HCT116 (cell line): ENCODE measurements at regions not wholly inside any gene's neighbourhood (a gene's known extent, or its start where the extent isn't known, plus 50 kb on each side); places are given as distances from the start of the nearest gene placed in this dataset.

ENCODE experiments used
- ATAC-seq: fragments of 200-7000 bp; cut with Tn5 transposase; 2 replicates; pipeline ENCODE4 v1.9.1; 2020; ENCODE audit warnings: mild to moderate bottlenecking, moderate library complexity
- BruUV-seq: library from RNA; stranded (reverse); fragments of 400-500 nt; replicated peaks from 2 replicates; lab custom pipeline; 2021; lab: Mats Ljungman, UMichigan
- CTCF ChIA-PET: fragments of 300-600 bp; sonication (Branson Sonifier 250); formaldehyde crosslinking; loops from one replicate; lab custom pipeline; 2021; ENCODE audit warnings: antibody characterized with exemption; lab: Charles Lee
- POLR2A ChIA-PET: fragments of 300-600, 350-600 bp; sonication (Branson Sonifier 250); formaldehyde crosslinking; loops from one replicate; lab custom pipeline; 2021; ENCODE audit warnings: antibody characterized with exemption; lab: Charles Lee
- RAD21 ChIA-PET, 2 experiments: fragments of 300-600 bp; sonication (Branson Sonifier 250); formaldehyde crosslinking; loops; one replicate each; lab custom pipeline; 2023; ENCODE audit warnings: low total read pairs in 2 of 2; ENCODE audit not compliant: uncharacterized antibody in 2 of 2, unreplicated experiment in 2 of 2, low non-redundant PET in 1 of 2; lab: Charles Lee
- DNase-seq: peaks from one replicate; pipeline ENCODE4 v3.0.0-alpha.2; 2010; ENCODE audit warnings: low read depth, low spot score
- H2AFZ ChIP-seq: fragments of 200-600 bp; shearing (Covaris generic), sonication (generic); 2 replicates; pipeline ENCODE4 v1.6.1; 2017; ENCODE audit warnings: low read depth, mixed run types, mixed read lengths, antibody characterized with exemption, low read length; ENCODE audit not compliant: poor library complexity, severe bottlenecking
- H3K27ac ChIP-seq: 2 replicates; pipeline ENCODE4 v1.5.1; 2012; ENCODE audit warnings: low read depth, low read length
- H3K27me3 ChIP-seq: fragments of 200-600 bp; sonication (generic); 2 replicates; pipeline ENCODE4 v1.6.1; 2016; ENCODE audit warnings: mixed run types, low read length, mixed read lengths; ENCODE audit not compliant: insufficient read depth
- H3K36me3 ChIP-seq, 2 experiments: fragments of 200-500 bp in 1 of 2; fragments of 200-600 bp in 1 of 2; sonication (Bioruptor generic) in 1 of 2; sonication (generic) in 1 of 2; 2 replicates each; pipeline versions ENCODE4 v1.5.1 to v1.6.1; 2014 to 2016; ENCODE audit warnings: low read length in 2 of 2, inconsistent platforms in 1 of 2, mixed read lengths in 1 of 2, mixed run types in 1 of 2; ENCODE audit not compliant: insufficient read depth in 2 of 2, control insufficient read depth in 1 of 2
- H3K4me1 ChIP-seq, 2 experiments: fragments of 200-600 bp in 1 of 2; sonication (generic) in 1 of 2; 2 replicates each; pipeline versions ENCODE4 v1.5.1 to v1.6.1; 2012 to 2017; ENCODE audit warnings: low read length in 2 of 2, inconsistent platforms in 1 of 2, mild to moderate bottlenecking in 1 of 2, mixed read lengths in 1 of 2, mixed run types in 1 of 2, moderate library complexity in 1 of 2; ENCODE audit not compliant: insufficient read depth in 2 of 2, control insufficient read depth in 1 of 2
- H3K4me2 ChIP-seq: fragments of 200-600 bp; sonication (generic); 2 replicates; pipeline ENCODE4 v1.6.1; 2017; ENCODE audit warnings: mixed run types, low read length, mixed read lengths
- H3K4me3 ChIP-seq, 2 experiments: fragments of 200-600 bp in 1 of 2; sonication (generic) in 1 of 2; replicated peaks in 1 of 2; 2 replicates each; pipeline ENCODE4 v1.5.1; 2011 to 2016; ENCODE audit warnings: low read length in 2 of 2, control low read depth in 1 of 2, low read depth in 1 of 2, mild to moderate bottlenecking in 1 of 2, mixed read lengths in 1 of 2, mixed run types in 1 of 2
- H3K79me2 ChIP-seq: fragments of 200-600 bp; sonication (generic); 2 replicates; pipeline ENCODE4 v1.6.1; 2017; ENCODE audit warnings: mild to moderate bottlenecking, mixed run types, low read length, moderate library complexity, mixed read lengths; ENCODE audit not compliant: insufficient read depth
- H3K9ac ChIP-seq: fragments of 200-600 bp; sonication (generic); 2 replicates; pipeline ENCODE4 v1.6.1; 2016; ENCODE audit warnings: low read length, mixed read lengths
- H3K9me2 ChIP-seq: fragments of 200-600 bp; sonication (generic), shearing (Covaris generic); 2 replicates; pipeline ENCODE4 v1.6.1; 2017; ENCODE audit warnings: mixed run types, mild to moderate bottlenecking, moderate library complexity; ENCODE audit not compliant: insufficient read depth
- H3K9me3 ChIP-seq, 2 experiments: fragments of 200-500 bp in 1 of 2; fragments of 200-600 bp in 1 of 2; sonication (Bioruptor generic) in 1 of 2; sonication (generic) in 1 of 2; 2 replicates each; pipeline ENCODE4 v1.6.1; 2014 to 2017; ENCODE audit warnings: low read length in 2 of 2, mixed read lengths in 2 of 2, inconsistent platforms in 1 of 2, low read depth in 1 of 2, mild to moderate bottlenecking in 1 of 2, mixed run types in 1 of 2, moderate library complexity in 1 of 2; ENCODE audit not compliant: control insufficient read depth in 1 of 2, insufficient read depth in 1 of 2
- H4K20me1 ChIP-seq: fragments of 200-600 bp; sonication (generic), shearing (Covaris generic); 2 replicates; pipeline ENCODE4 v1.6.1; 2017; ENCODE audit warnings: mixed run types, mild to moderate bottlenecking, moderate library complexity; ENCODE audit not compliant: insufficient read depth
- CEBPB ChIP-seq: IDR thresholded peaks from 2 replicates; pipeline ENCODE4 v1.6.1; 2012; ENCODE audit warnings: low read depth
- CTCF ChIP-seq, 3 experiments: fragments of 200-600 bp in 1 of 3; sonication (generic) in 1 of 3; IDR thresholded peaks in 2 of 3; conservative IDR thresholded peaks in 1 of 3; 2 replicates each; pipeline ENCODE4 v1.5.1; 2012 to 2017; ENCODE audit warnings: low read depth in 2 of 3, low read length in 2 of 3, antibody characterized with exemption in 1 of 3, borderline replicate concordance in 1 of 3, control low read depth in 1 of 3, mild to moderate bottlenecking in 1 of 3, mixed read lengths in 1 of 3, mixed run types in 1 of 3, moderate library complexity in 1 of 3; ENCODE audit not compliant: insufficient read depth in 1 of 3
- EGR1 ChIP-seq: IDR thresholded peaks from 2 replicates; pipeline ENCODE4 v1.6.1; 2012; ENCODE audit warnings: low read depth
- EZH2 ChIP-seq: fragments of 200-600 bp; sonication (generic); IDR thresholded peaks from 2 replicates; pipeline ENCODE4 v1.6.1; 2017; ENCODE audit warnings: antibody characterized with exemption, mixed run types
- JUND ChIP-seq: IDR thresholded peaks from 2 replicates; pipeline ENCODE4 v1.6.1; 2012
- POLR2A ChIP-seq: IDR thresholded peaks from 2 replicates; pipeline ENCODE4 v1.7.0; 2011; ENCODE audit warnings: borderline replicate concordance; ENCODE audit not compliant: insufficient read depth, insufficient read length; ENCODE audit errors: extremely low read depth
- RAD21 ChIP-seq: IDR thresholded peaks from 2 replicates; pipeline ENCODE4 v1.6.1; 2012; ENCODE audit warnings: low read depth, mild to moderate bottlenecking
- SIN3A ChIP-seq: IDR thresholded peaks from 2 replicates; pipeline ENCODE4 v1.6.1; 2012; ENCODE audit warnings: low read depth
- ZFX ChIP-seq: fragments of 450-650 bp; IDR thresholded peaks from 2 replicates; pipeline ENCODE4 v1.6.1; 2017
- ZNF274 ChIP-seq: fragments of 200-500 bp; sonication (Bioruptor generic); IDR thresholded peaks from 2 replicates; pipeline ENCODE4 v1.6.1; 2014; ENCODE audit warnings: mild to moderate bottlenecking, low read depth, low read length, inconsistent platforms
- intact Hi-C: fragments of 100-400 bp; cut with micrococcal nuclease; formaldehyde crosslinking; loops from 2 replicates; pipeline ENCODE4 v1.10.0; 2022
- TF ChIP-seq, protein P1 (sequence below): IDR thresholded peaks from 2 replicates; pipeline ENCODE4 v1.6.1; 2012

- H3K4me3 ChIP-seq, result no peak overlapping the region
- H3K9ac ChIP-seq, result no peak overlapping the region
- DNase-seq (no peak), ATAC-seq (no peak)
- ChIA-PET CTCF (no interaction called here), POLR2A (no interaction called here), RAD21 (no interaction called here)
- no peaks in the 10 kb centered on the region for H3K9me2 ChIP-seq
- H3K4me2 ChIP-seq, result no peak overlapping the region
- H3K27ac ChIP-seq, result no peak overlapping the region
- H2AFZ ChIP-seq, result no peak overlapping the region
- H3K79me2 ChIP-seq, result no peaks in the 10 kb centered on the region
- no peaks in the 10 kb centered on the region for H3K9me3 ChIP-seq
- peaks cover 9% of the 10 kb centered on the region; the same call in 1 of the 2 replicates for H3K27me3 ChIP-seq
- TF ChIP-seq JUND, result no peak
- H4K20me1 ChIP-seq, result no peaks in the 10 kb centered on the region
- H3K36me3 ChIP-seq, result no peaks in the 10 kb centered on the region
- no TSS peak for BruUV-seq
- H3K4me1 ChIP-seq, result peaks cover 0 to 6% of the 10 kb centered on the region in 2 experiments; a peak in 2 of 4 replicates
- intact Hi-C loops, result no loop called here
These were observed 337.1 kb downstream of the C16orf95 start for GRCh38 chr16:86979984-86980553.

DNA sequence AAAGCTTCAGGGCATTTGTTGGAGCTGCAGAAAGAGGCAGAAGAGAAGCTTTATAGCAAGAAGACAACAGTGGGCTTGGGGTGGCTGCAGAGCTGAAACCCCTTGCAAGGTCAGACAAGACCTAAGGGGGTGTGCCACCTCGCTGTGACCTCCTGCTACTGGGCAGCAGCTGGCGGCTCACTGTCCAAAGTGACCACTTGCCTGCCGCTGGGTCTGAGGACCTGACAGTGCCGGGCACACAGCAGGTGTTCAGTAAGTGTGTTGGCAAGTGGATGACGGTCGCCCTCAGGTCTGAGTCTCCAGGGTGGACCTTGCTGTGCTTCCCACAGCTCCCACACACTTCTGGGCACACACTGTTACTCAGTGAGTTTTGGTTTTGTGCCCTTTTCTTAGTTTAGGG lies 336.5 kb downstream of the C16orf95 start:
- TF ChIP-seq EZH2, result no peak
- no peak for TF ChIP-seq ZNF274
- TF ChIP-seq, protein P1, sequence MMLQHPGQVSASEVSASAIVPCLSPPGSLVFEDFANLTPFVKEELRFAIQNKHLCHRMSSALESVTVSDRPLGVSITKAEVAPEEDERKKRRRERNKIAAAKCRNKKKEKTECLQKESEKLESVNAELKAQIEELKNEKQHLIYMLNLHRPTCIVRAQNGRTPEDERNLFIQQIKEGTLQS, result no peak
- no peak for TF ChIP-seq RAD21
- no peak for TF ChIP-seq SIN3A
- no peak for TF ChIP-seq ZFX
- TF ChIP-seq EGR1, result no peak
- no peak for TF ChIP-seq JUND
- no peak for TF ChIP-seq CTCF (IDR thresholded peaks at IDR 0.05 in 2 of 3, conservative IDR thresholded peaks at IDR 0.05 in 1 of 3; ENCODE audit: borderline replicate concordance in 1 of 3, insufficient read depth in 1 of 3, low read depth in 2 of 3, low read length in 2 of 3)
- no peak for TF ChIP-seq CEBPB
- TF ChIP-seq POLR2A, result no peak
- TF ChIP-seq, all 23 proteins: peak for 0
- no TSS peak for BruUV-seq
- RAD21 ChIA-PET, result no interaction called here
- CTCF ChIA-PET, result no interaction called here
- Histone ChIP-seq H4K20me1 (no peaks in the 10 kb centered on the region), H3K79me2 (no peaks in the 10 kb centered on the region), H3K4me2 (no peak overlapping the region), H3K9me3 (no peaks in the 10 kb centered on the region), H3K9me2 (no peaks in the 10 kb centered on the region), H2AFZ (no peak overlapping the region), H3K27ac (no peak overlapping the region), H3K4me3 (no peak overlapping the region), H3K27me3 (peaks cover 9% of the 10 kb centered on the region; the same call in 1 of the 2 replicates), H3K9ac (no peak overlapping the region), H3K36me3 (no peaks in the 10 kb centered on the region), H3K4me1 (peaks cover 0 to 2% of the 10 kb centered on the region in 2 experiments; a peak in 2 of 4 replicates)
- DNase-seq, result no peak
- POLR2A ChIA-PET, result no interaction called here
- no peak for ATAC-seq
- intact Hi-C loops, result no loop called here
